MM.1S (cell line): ENCODE measurements at regions not wholly inside any gene's neighbourhood (a gene's known extent, or its start where the extent isn't known, plus 50 kb on each side); places are given as distances from the start of the nearest gene placed in this dataset.

Source experiments
- CTCF ChIP-seq: fragments of 300-600 bp; sonication (generic); IDR thresholded peaks from 2 replicates; pipeline ENCODE4 v1.5.1; 2016; ENCODE audit warnings: antibody characterized with exemption, low read length, mixed read lengths
- EZH2phosphoT487 ChIP-seq: fragments of 300-600 bp; sonication (generic); IDR thresholded peaks from 2 replicates; pipeline ENCODE4 v1.6.1; 2018; ENCODE audit warnings: antibody characterized with exemption, low read length

- TF ChIP-seq CTCF (no peak), EZH2phosphoT487 (no peak)
These were observed 136.3 kb upstream of the CCDC68 start for GRCh38 chr18:55095584-55095983.
